ENCODE measurements at regions not wholly inside any gene's neighbourhood (a gene's known extent, or its start where the extent isn't known, plus 50 kb on each side); places are given as distances from the start of the nearest gene placed in this dataset.

GRCh38 chr4:58760737-58761136, 1650.6 kb upstream of the IGFBP7 start:
- peaks cover 7 to 8% of the 10 kb centered on the region in 2 donors for H3K9me3 Mint-ChIP-seq
- H3K27ac Mint-ChIP-seq: no peak overlapping the region
- H3K4me3 Mint-ChIP-seq: no peak overlapping the region

DNA sequence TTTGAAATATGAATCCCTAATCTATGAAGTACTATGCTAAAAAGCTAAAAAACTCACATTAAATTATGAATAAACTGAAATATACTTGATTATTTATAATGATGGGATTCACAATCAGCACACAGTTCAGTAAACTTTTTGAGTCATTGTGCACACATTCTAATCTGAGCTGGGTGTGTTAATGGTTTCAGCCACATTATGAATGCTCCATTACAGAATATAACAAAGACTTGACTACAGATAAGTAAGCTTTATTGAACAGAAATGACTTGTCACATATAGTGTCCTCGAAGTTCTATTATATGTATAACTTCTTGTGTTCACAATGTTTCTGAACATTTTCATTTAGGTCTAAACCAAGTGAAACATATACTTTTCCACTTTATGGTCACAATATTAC, 1649.9 kb upstream of the IGFBP7 start:
- H3K4me1 Mint-ChIP-seq (ENCODE audit: low read depth in 2 of 2): no peaks in the 10 kb centered on the region
- no peak for ATAC-seq (replicated peaks)
- H3K4me3 Mint-ChIP-seq: no peak overlapping the region
- no peaks in the 10 kb centered on the region for H3K27me3 Mint-ChIP-seq
- H3K27ac Mint-ChIP-seq: no peak overlapping the region
- H3K36me3 Mint-ChIP-seq (ENCODE audit: insufficient read depth): no peaks in the 10 kb centered on the region
- no peak for DNase-seq
- H3K9me3 Mint-ChIP-seq: peaks cover 7 to 8% of the 10 kb centered on the region in 2 donors

More at GRCh38 chr4:58760737-58761136, 1650.6 kb upstream of the IGFBP7 start:
- ATAC-seq (replicated peaks) (no peak), DNase-seq (no peak)
- Mint-ChIP-seq H3K4me1 (ENCODE audit: low read depth in 2 of 2) (no peaks in the 10 kb centered on the region), H3K27me3 (no peaks in the 10 kb centered on the region), H3K36me3 (ENCODE audit: insufficient read depth) (no peaks in the 10 kb centered on the region)

GRCh38 chr4:58749206-58749605, 1639.0 kb upstream of the IGFBP7 start:
- DNase-seq (no peak), ATAC-seq (replicated peaks) (no peak)
- Mint-ChIP-seq H3K4me1 (ENCODE audit: low read depth in 2 of 2) (no peaks in the 10 kb centered on the region), H3K4me3 (no peak overlapping the region), H3K9me3 (peaks cover 0 to 6% of the 10 kb centered on the region in 2 donors), H3K27ac (no peak overlapping the region), H3K27me3 (no peaks in the 10 kb centered on the region), H3K36me3 (ENCODE audit: insufficient read depth) (no peaks in the 10 kb centered on the region)

GRCh38 chr4:58740897-58741296, 1630.7 kb upstream of the IGFBP7 start:
- no peaks in the 10 kb centered on the region for H3K36me3 Mint-ChIP-seq (ENCODE audit: insufficient read depth)
- H3K4me3 Mint-ChIP-seq: no peak overlapping the region
- peaks cover 14 to 17% of the 10 kb centered on the region in 2 donors for H3K9me3 Mint-ChIP-seq
- DNase-seq (no peak), ATAC-seq (replicated peaks) (no peak)
- no peaks in the 10 kb centered on the region for H3K4me1 Mint-ChIP-seq (ENCODE audit: low read depth in 2 of 2)
- no peak overlapping the region for H3K27ac Mint-ChIP-seq
- no peaks in the 10 kb centered on the region for H3K27me3 Mint-ChIP-seq

GRCh38 chr4:58739275-58739674, 1629.1 kb upstream of the IGFBP7 start:
- Mint-ChIP-seq H3K36me3 (ENCODE audit: insufficient read depth) (no peaks in the 10 kb centered on the region), H3K4me3 (no peak overlapping the region), H3K27ac (no peak overlapping the region), H3K4me1 (ENCODE audit: low read depth in 2 of 2) (no peaks in the 10 kb centered on the region), H3K27me3 (no peaks in the 10 kb centered on the region), H3K9me3 (peaks cover 14 to 17% of the 10 kb centered on the region in 2 donors)
- DNase-seq (no peak), ATAC-seq (replicated peaks) (no peak)

DNA sequence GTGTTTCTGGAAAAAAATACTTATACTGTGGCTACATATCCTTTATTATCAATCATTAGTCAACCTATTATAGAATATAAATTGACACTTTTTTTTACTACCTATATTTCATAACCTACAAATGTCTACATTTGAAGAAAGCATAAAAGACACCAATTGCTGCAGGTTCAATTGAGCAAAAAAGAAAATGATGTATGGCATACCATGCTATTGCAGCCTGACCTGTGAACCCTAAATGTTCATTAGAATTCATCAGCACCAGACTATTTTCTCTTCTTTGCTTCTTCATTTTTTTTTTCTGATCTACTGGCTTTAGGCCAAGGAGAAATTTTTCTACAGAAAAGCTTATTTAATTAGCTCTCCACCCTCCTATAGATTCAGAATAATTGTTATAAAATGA, 1628.2 kb upstream of the IGFBP7 start:
- no peaks in the 10 kb centered on the region for H3K36me3 Mint-ChIP-seq (ENCODE audit: insufficient read depth)
- no peak overlapping the region for H3K27ac Mint-ChIP-seq
- H3K27me3 Mint-ChIP-seq: no peaks in the 10 kb centered on the region
- ATAC-seq (replicated peaks): no peak
- no peaks in the 10 kb centered on the region for H3K4me1 Mint-ChIP-seq (ENCODE audit: low read depth in 2 of 2)
- DNase-seq: no peak
- H3K4me3 Mint-ChIP-seq: no peak overlapping the region
- H3K9me3 Mint-ChIP-seq: peaks cover 14 to 17% of the 10 kb centered on the region in 2 donors

- DNase-seq: no peak
- Mint-ChIP-seq H3K4me1 (ENCODE audit: low read depth in 2 of 2) (no peaks in the 10 kb centered on the region), H3K9me3 (peaks cover 8 to 11% of the 10 kb centered on the region in 2 donors), H3K36me3 (ENCODE audit: insufficient read depth) (no peaks in the 10 kb centered on the region), H3K27me3 (no peaks in the 10 kb centered on the region), H3K4me3 (no peak overlapping the region), H3K27ac (no peak overlapping the region)
- no peak for ATAC-seq (replicated peaks)
Observed at GRCh38 chr4:58734030-58734674, 1624.0 kb upstream of the IGFBP7 start.

GRCh38 chr4:58732973-58733372, 1622.8 kb upstream of the IGFBP7 start:
- DNase-seq (no peak), ATAC-seq (replicated peaks) (no peak)
- Mint-ChIP-seq H3K36me3 (ENCODE audit: insufficient read depth) (no peaks in the 10 kb centered on the region), H3K4me1 (ENCODE audit: low read depth in 2 of 2) (no peaks in the 10 kb centered on the region), H3K27me3 (no peaks in the 10 kb centered on the region), H3K4me3 (no peak overlapping the region), H3K9me3 (peaks cover 8 to 11% of the 10 kb centered on the region in 2 donors), H3K27ac (no peak overlapping the region)

GRCh38 chr4:58723954-58724353, 1613.8 kb upstream of the IGFBP7 start:
- H3K36me3 Mint-ChIP-seq (ENCODE audit: insufficient read depth): peaks cover 3% of the 10 kb centered on the region
- no peak for ATAC-seq (replicated peaks)

DNA sequence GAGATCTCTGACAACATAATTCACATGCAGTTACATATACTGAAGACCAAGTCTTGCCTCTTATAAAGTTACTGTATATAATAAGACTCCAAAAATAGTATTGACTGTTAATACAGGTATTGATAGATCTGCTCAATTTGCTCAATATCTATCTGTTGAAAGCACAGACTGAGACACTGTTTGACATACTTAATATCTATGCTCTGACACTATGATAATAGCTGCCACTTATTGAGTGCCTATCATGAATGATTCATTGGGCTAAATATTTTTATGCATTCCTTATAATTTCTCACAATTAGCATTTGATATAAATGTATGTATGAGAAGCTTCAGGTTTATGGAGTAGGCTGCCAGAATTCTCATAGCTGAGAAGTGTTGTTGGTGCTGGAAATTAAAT, 1600.9 kb upstream of the IGFBP7 start:
- no peak for ATAC-seq (replicated peaks)
- no peak for DNase-seq
- Mint-ChIP-seq H3K27me3 (no peaks in the 10 kb centered on the region), H3K4me1 (ENCODE audit: low read depth in 2 of 2) (no peaks in the 10 kb centered on the region), H3K27ac (no peak overlapping the region), H3K9me3 (peaks cover 9 to 11% of the 10 kb centered on the region in 2 donors), H3K36me3 (ENCODE audit: insufficient read depth) (no peaks in the 10 kb centered on the region), H3K4me3 (no peak overlapping the region)

More at GRCh38 chr4:58723954-58724353, 1613.8 kb upstream of the IGFBP7 start:
- H3K4me1 Mint-ChIP-seq (ENCODE audit: low read depth in 2 of 2): no peaks in the 10 kb centered on the region
- no peak overlapping the region for H3K27ac Mint-ChIP-seq
- no peak overlapping the region for H3K4me3 Mint-ChIP-seq
- H3K27me3 Mint-ChIP-seq: no peaks in the 10 kb centered on the region
- DNase-seq: no peak
- peaks cover 4 to 10% of the 10 kb centered on the region in 2 donors for H3K9me3 Mint-ChIP-seq

DNA sequence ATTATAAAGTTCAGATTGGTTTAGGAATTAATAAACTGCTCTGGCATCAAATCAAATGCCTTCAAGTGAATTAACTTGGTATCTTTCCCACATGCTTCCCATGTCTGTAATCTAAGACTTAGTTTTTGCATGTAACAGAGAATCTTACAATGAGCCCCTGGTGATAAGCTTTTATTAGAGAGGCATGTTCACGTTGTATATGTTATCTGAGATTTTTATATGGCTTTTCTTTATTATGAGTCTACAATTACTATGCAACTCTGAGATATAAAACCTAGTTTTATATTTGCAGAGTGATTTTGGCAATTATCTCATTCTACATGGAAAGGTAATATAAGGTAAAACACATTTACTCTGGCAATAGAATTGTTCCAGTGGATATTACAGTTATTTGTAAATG, 1578.4 kb upstream of the IGFBP7 start:
- H3K4me3 Mint-ChIP-seq: no peak overlapping the region

DNA sequence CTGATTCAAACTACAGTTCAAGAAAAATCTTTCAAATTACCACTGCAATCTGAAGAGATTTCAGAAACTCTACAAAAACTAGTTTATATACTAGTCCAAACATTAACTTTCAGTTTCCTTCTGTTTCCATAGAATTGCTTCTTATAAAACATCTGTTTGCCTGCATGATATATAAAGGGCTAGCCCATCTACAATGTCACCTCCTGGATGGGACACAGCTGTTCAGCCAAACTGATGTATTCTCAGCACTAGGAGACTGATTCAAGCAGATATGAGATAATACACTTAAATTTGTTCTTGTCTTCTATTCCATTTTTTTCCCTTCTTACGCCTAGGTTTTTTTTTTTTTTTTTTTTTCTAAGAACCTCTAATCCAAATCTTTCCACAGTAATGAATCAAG, 1569.7 kb upstream of the IGFBP7 start:
- H3K4me1 Mint-ChIP-seq (ENCODE audit: low read depth in 2 of 2): no peaks in the 10 kb centered on the region
- no peak overlapping the region for H3K27ac Mint-ChIP-seq
- no peaks in the 10 kb centered on the region for H3K36me3 Mint-ChIP-seq (ENCODE audit: insufficient read depth)
- no peak overlapping the region for H3K4me3 Mint-ChIP-seq
- no peak for ATAC-seq (replicated peaks)
- peaks cover 4 to 20% of the 10 kb centered on the region in 2 donors for H3K9me3 Mint-ChIP-seq
- DNase-seq: no peak
- no peaks in the 10 kb centered on the region for H3K27me3 Mint-ChIP-seq

More for the DNA sequence above, 1578.4 kb upstream of the IGFBP7 start:
- H3K36me3 Mint-ChIP-seq (ENCODE audit: insufficient read depth): no peaks in the 10 kb centered on the region
- H3K27ac Mint-ChIP-seq: no peak overlapping the region
- H3K9me3 Mint-ChIP-seq: peaks cover 0 to 3% of the 10 kb centered on the region in 2 donors
- DNase-seq (no peak), ATAC-seq (replicated peaks) (no peak)
- no peaks in the 10 kb centered on the region for H3K27me3 Mint-ChIP-seq
- H3K4me1 Mint-ChIP-seq (ENCODE audit: low read depth in 2 of 2): no peaks in the 10 kb centered on the region

GRCh38 chr4:58679051-58679450, 1568.9 kb upstream of the IGFBP7 start:
- no peak overlapping the region for H3K27ac Mint-ChIP-seq
- no peaks in the 10 kb centered on the region for H3K36me3 Mint-ChIP-seq (ENCODE audit: insufficient read depth)
- no peak for DNase-seq
- no peaks in the 10 kb centered on the region for H3K4me1 Mint-ChIP-seq (ENCODE audit: low read depth in 2 of 2)
- no peaks in the 10 kb centered on the region for H3K27me3 Mint-ChIP-seq
- peaks cover 4 to 20% of the 10 kb centered on the region in 2 donors for H3K9me3 Mint-ChIP-seq
- ATAC-seq (replicated peaks): no peak
- no peak overlapping the region for H3K4me3 Mint-ChIP-seq

DNA sequence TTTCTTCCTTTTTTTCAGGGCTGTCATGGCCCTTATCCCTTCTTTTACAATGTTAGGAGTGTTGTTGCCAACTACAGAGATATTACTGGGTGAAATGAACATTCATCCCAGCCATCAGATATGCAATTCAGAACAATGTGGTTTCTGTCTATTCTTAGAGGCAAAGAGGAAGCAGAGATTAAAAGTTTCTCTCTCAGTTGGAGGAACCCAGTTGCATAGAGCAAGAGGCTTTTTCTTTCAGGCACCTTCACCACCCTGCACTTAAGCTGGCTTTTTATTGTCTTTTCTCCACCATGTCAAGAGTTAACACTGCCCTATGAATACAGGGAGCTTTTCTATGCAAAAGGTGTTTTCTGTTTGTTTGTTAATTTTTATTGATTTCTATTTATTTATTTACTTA, 1559.6 kb upstream of the IGFBP7 start:
- H3K36me3 Mint-ChIP-seq (ENCODE audit: insufficient read depth): no peaks in the 10 kb centered on the region
- DNase-seq (no peak), ATAC-seq (replicated peaks) (no peak)
- no peaks in the 10 kb centered on the region for H3K4me1 Mint-ChIP-seq (ENCODE audit: low read depth in 2 of 2)
- H3K27me3 Mint-ChIP-seq: no peaks in the 10 kb centered on the region
- peaks cover 6 to 17% of the 10 kb centered on the region in 2 donors for H3K9me3 Mint-ChIP-seq
- H3K4me3 Mint-ChIP-seq: no peak overlapping the region
- no peak overlapping the region for H3K27ac Mint-ChIP-seq

Measured in effector memory CD8-positive, alpha-beta T cell (primary cell).